NCI-H187 (cell line): ENCODE measurements at regions not wholly inside any gene's neighbourhood (a gene's known extent, or its start where the extent isn't known, plus 50 kb on each side); places are given as distances from the start of the nearest gene placed in this dataset.
"Not testable (repeated sequence)": the region's sequence is repeated elsewhere in the genome, so short reads cannot be mapped to it uniquely, and the experiment has no call there.

Source experiments
- DNase-seq, 2 experiments: peaks; one replicate each; lab custom pipeline; 2025; lab: John Stamatoyannopoulos, UW

GRCh38 chr3:105119801-105120340 lies 246.8 kb upstream of the ALCAM start:
- DNase-seq, result no peak

- DNase-seq, result no peak
These were observed 235.8 kb upstream of the ALCAM start for GRCh38 chr3:105130911-105131310.

- DNase-seq, result no peak
These were observed 228.8 kb upstream of the ALCAM start for GRCh38 chr3:105137911-105138310.

GRCh38 chr3:105139881-105140560 lies 226.7 kb upstream of the ALCAM start:
- DNase-seq, result no peak

- DNase-seq, result no peak
These were observed 225.8 kb upstream of the ALCAM start for GRCh38 chr3:105140899-105141367.

GRCh38 chr3:105144837-105145236 lies 221.9 kb upstream of the ALCAM start:
- DNase-seq, result no peak

GRCh38 chr3:105145511-105145910 lies 221.2 kb upstream of the ALCAM start:
- DNase-seq, result no peak

- DNase-seq, result not testable (repeated sequence)
These were observed 217.5 kb upstream of the ALCAM start for GRCh38 chr3:105149197-105149596.

GRCh38 chr3:105152987-105153386 lies 213.7 kb upstream of the ALCAM start:
- DNase-seq, result no peak

- no peak for DNase-seq
These were observed 212.0 kb upstream of the ALCAM start for GRCh38 chr3:105154692-105155091.

- DNase-seq, result no peak
These were observed 209.5 kb upstream of the ALCAM start for GRCh38 chr3:105157067-105157765.

GRCh38 chr3:105157766-105158085 lies 209.0 kb upstream of the ALCAM start:
- no peak for DNase-seq

GRCh38 chr3:105158286-105158685 lies 208.4 kb upstream of the ALCAM start:
- DNase-seq, result no peak

- no peak for DNase-seq
These were observed 204.3 kb upstream of the ALCAM start for GRCh38 chr3:105162448-105162847.

GRCh38 chr3:105166893-105167292 lies 199.8 kb upstream of the ALCAM start:
- DNase-seq, result no peak

GRCh38 chr3:105170423-105170822 lies 196.3 kb upstream of the ALCAM start:
- DNase-seq, result no peak

GRCh38 chr3:105174017-105174615 lies 192.6 kb upstream of the ALCAM start:
- DNase-seq, result peak; percentile 2 to 24

GRCh38 chr3:105177576-105177975 lies 189.1 kb upstream of the ALCAM start:
- DNase-seq, result no peak

- DNase-seq, result no peak
These were observed 179.4 kb upstream of the ALCAM start for GRCh38 chr3:105187344-105187743.

- no peak for DNase-seq
These were observed 171.4 kb upstream of the ALCAM start for GRCh38 chr3:105195260-105195659.

GRCh38 chr3:105197863-105198262 lies 168.8 kb upstream of the ALCAM start:
- DNase-seq, result no peak

- DNase-seq, result no peak
These were observed 167.5 kb upstream of the ALCAM start for GRCh38 chr3:105199217-105199616.

- no peak for DNase-seq
These were observed 156.6 kb upstream of the ALCAM start for GRCh38 chr3:105210141-105210540.
